ENCODE measurements at regions not wholly inside any gene's neighbourhood (a gene's known extent, or its start where the extent isn't known, plus 50 kb on each side); places are given as distances from the start of the nearest gene placed in this dataset.

DNA sequence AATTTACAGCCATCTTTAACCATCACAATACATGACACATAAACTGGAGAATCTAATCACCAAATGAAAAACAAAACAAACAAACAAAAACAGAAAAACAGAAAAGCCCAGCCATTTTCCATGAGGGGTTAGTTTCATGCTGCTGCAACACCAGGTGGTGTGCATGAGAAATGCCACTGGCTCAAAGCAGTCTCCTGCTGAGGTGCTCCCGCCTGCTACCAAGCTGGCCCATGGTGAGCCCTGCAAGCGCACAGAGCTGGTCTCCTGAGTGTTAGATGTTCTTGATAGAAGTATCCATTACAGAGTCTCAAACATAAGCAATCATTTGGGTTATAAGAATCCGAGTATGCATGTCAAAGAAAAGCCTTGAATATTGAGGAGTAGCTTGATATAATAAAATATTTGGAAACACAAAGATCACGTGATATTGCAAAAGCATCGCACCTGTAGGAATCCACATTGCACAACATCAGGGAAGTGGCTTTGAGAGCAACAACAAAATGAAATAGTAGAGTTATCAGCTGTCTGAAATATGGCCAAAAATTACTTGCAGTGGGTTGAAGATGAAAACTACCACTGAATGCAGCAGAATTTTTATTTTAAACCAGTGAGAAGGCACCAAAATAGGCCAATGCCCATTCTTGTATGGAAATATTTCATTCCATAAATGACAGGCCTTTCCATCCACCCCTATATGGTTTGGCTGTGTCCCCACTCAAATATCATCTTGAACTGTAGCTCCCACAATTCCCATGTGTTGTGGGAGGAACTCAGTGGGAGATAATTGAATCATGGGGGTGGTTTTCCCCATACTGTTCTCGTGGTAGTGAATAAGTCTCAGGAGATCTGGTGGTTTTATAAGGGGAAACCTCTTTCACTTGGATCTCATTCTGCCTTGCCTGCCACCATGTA, 194.8 kb downstream of the SYK start:
- Histone ChIP-seq H3K9me3 (peaks cover 0 to 6% (median 0%) of the 10 kb centered on the region in 3 donors), H3K27ac (no peak overlapping the region), H3K4me3 (no peak overlapping the region), H3K4me1 (no peaks in the 10 kb centered on the region), H3K27me3 (no peaks in the 10 kb centered on the region), H3K36me3 (no peaks in the 10 kb centered on the region)
- 80% methylated on average over 4 of the region's 6 CpGs for WGBS, 2 donors (ENCODE audit: low coverage in 1 of 2)
- TF ChIP-seq, protein P1, sequence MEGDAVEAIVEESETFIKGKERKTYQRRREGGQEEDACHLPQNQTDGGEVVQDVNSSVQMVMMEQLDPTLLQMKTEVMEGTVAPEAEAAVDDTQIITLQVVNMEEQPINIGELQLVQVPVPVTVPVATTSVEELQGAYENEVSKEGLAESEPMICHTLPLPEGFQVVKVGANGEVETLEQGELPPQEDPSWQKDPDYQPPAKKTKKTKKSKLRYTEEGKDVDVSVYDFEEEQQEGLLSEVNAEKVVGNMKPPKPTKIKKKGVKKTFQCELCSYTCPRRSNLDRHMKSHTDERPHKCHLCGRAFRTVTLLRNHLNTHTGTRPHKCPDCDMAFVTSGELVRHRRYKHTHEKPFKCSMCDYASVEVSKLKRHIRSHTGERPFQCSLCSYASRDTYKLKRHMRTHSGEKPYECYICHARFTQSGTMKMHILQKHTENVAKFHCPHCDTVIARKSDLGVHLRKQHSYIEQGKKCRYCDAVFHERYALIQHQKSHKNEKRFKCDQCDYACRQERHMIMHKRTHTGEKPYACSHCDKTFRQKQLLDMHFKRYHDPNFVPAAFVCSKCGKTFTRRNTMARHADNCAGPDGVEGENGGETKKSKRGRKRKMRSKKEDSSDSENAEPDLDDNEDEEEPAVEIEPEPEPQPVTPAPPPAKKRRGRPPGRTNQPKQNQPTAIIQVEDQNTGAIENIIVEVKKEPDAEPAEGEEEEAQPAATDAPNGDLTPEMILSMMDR (IDR thresholded peaks at IDR 0.05) = no peak
- no peak for TF ChIP-seq POLR2A (IDR thresholded peaks at IDR 0.05)
- no peak for TF ChIP-seq EP300 (IDR thresholded peaks at IDR 0.05)
- TF ChIP-seq POLR2AphosphoS5 (IDR thresholded peaks at IDR 0.05) = no peak
- ATAC-seq = no peak

GRCh38 chr9:90998573-90998972, 197.0 kb downstream of the SYK start:
- WGBS, 2 donors (ENCODE audit: low coverage in 1 of 2) = 82 to 90% methylated on average over 4 to 7 of the region's 7 CpGs
- H3K4me1 ChIP-seq = no peaks in the 10 kb centered on the region
- TF ChIP-seq EP300 (IDR thresholded peaks at IDR 0.05) (no peak), POLR2A (IDR thresholded peaks at IDR 0.05) (no peak), POLR2AphosphoS5 (IDR thresholded peaks at IDR 0.05) (no peak)
- TF ChIP-seq, protein P1 (IDR thresholded peaks at IDR 0.05) = no peak
- H3K4me3 ChIP-seq = no peak overlapping the region
- no peaks in the 10 kb centered on the region for H3K36me3 ChIP-seq
- H3K27me3 ChIP-seq = no peaks in the 10 kb centered on the region
- H3K9me3 ChIP-seq = no peaks in the 10 kb centered on the region
- H3K27ac ChIP-seq = no peak overlapping the region
- no peak for ATAC-seq

GRCh38 chr9:90999425-91000397, 198.1 kb downstream of the SYK start:
- TF ChIP-seq POLR2AphosphoS5 (IDR thresholded peaks at IDR 0.05) (no peak), EP300 (IDR thresholded peaks at IDR 0.05) (no peak), POLR2A (IDR thresholded peaks at IDR 0.05) (no peak)
- TF ChIP-seq, protein P1 (IDR thresholded peaks at IDR 0.05) = no peak
- Histone ChIP-seq H3K4me3 (no peak overlapping the region), H3K27me3 (no peaks in the 10 kb centered on the region), H3K27ac (no peak overlapping the region), H3K4me1 (no peaks in the 10 kb centered on the region), H3K9me3 (no peaks in the 10 kb centered on the region), H3K36me3 (no peaks in the 10 kb centered on the region)
- WGBS, 2 donors (ENCODE audit: low coverage in 1 of 2) = 80 to 89% methylated on average over 8 to 9 of the region's 16 CpGs
- no peak for ATAC-seq

GRCh38 chr9:91001146-91001611, 199.6 kb downstream of the SYK start:
- no peak overlapping the region for H3K4me3 ChIP-seq
- no peaks in the 10 kb centered on the region for H3K27me3 ChIP-seq
- H3K36me3 ChIP-seq = no peaks in the 10 kb centered on the region
- ATAC-seq = no peak
- 66 to 92% methylated on average over 2 of the region's 2 CpGs for WGBS, 2 donors (ENCODE audit: low coverage in 1 of 2)
- no peaks in the 10 kb centered on the region for H3K9me3 ChIP-seq
- H3K4me1 ChIP-seq = no peaks in the 10 kb centered on the region
- TF ChIP-seq POLR2A (IDR thresholded peaks at IDR 0.05) (no peak), EP300 (IDR thresholded peaks at IDR 0.05) (no peak), POLR2AphosphoS5 (IDR thresholded peaks at IDR 0.05) (no peak)
- TF ChIP-seq, protein P1 (IDR thresholded peaks at IDR 0.05) = no peak
- no peak overlapping the region for H3K27ac ChIP-seq
